HUDEP-2 (cell line): ENCODE measurements at regions not wholly inside any gene's neighbourhood (a gene's known extent, or its start where the extent isn't known, plus 50 kb on each side); places are given as distances from the start of the nearest gene placed in this dataset.
A peak's percentile ranks its signal among the peaks of the same experiment; 100 is the strongest.

ENCODE experiments used
- DNase-seq, 76 experiments: peaks; one replicate each; lab custom pipeline; 2025; ENCODE audit not compliant: unreplicated experiment in 76 of 76; lab: John Stamatoyannopoulos, UW

DNA sequence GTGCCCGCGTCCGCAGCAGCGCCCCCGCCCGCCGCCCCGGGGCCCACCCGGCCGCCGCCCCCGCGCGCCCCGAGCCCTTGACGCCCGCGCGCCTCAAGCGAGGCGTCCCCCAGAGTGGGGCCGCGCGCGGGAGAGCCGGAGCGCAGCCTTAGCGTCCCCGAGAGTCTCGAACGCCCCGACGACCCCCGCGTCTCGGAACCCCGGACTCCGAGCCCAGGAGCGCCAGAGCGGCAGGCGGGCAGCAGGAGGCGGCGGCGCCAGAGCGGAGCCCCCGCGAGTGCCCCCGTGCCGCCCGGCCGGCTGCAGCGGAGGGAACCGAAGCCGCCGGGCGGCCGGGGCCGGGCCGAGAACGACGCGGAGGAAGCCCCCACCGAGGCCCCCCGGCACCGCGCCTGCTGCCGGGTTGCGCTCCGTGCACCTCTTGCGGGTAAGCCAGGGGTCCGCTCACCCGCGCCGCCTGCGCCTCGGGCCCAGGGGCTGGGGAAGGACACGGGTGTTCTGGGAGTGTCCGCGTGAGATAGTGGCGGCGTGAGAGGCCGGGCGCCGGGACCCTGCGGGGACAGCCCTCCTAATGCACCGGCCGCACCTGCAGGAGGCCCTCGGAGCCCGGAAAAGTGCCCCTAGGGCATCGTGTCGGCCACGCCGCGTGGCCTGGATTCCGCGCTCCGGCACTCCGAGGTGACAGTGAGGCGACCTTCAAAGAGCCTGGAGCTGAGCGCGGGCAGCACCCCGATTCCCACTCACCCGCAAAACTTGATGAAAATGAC, 52.0 kb upstream of the ULK4 start:
- DNase-seq = peak in 13 of 76 experiments; percentile 5 to 44 (median 23)

GRCh38 chr3:42012935-42013690, 51.2 kb upstream of the ULK4 start:
- peak in 65 of 76 experiments; percentile 3 to 78 (median 46) for DNase-seq

DNA sequence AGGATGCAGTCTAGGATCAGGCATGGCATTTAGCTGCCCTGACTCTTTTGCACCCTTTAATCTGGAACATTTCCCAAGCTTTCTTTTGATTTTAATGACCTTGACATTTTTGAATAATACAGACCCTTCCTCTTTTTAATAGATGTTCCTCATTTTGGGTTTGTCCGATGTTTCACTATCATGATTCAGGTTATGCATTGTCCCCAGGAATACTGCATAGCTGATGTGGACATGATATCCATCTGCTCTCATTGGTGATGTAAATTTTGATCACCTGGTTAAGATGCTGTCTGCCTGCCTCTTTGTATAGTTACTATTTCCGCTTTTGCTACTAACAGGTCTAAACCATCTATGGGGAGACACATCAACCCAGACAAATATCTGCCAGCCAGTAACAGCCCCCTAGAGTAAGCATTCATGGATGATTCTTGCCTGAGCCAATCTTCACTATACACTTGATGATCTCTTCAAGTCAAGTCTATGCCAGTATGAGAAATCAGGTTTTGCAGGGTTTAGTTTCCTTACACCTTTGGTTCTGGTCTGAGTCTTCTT, 50.6 kb upstream of the ULK4 start:
- DNase-seq = peak in 1 of 76 experiments; percentile 10
